HEK293 (cell line): ENCODE measurements at regions not wholly inside any gene's neighbourhood (a gene's known extent, or its start where the extent isn't known, plus 50 kb on each side); places are given as distances from the start of the nearest gene placed in this dataset.

Experiments
- CTCF ChIP-seq: fragments of 450-650 bp; formaldehyde crosslinking; IDR thresholded peaks from 2 replicates; pipeline ENCODE4 v1.5.1; 2016; ENCODE audit warnings: missing biosample characterization, missing genetic modification characterization
- ELK4 ChIP-seq: IDR thresholded peaks from 2 replicates; pipeline ENCODE4 v1.6.1; 2011; ENCODE audit warnings: mild to moderate bottlenecking, low read depth, low read length, borderline replicate concordance
- REPIN1 ChIP-seq: fragments of 450-650 bp; formaldehyde crosslinking; IDR thresholded peaks from 2 replicates; pipeline ENCODE4 v1.5.1; 2017; ENCODE audit warnings: missing biosample characterization, missing genetic modification characterization, low read depth
- ZNF121 ChIP-seq: fragments of 450-650 bp; formaldehyde crosslinking; IDR thresholded peaks from 2 replicates; pipeline ENCODE4 v1.5.1; 2016; ENCODE audit warnings: missing biosample characterization, missing genetic modification characterization
- ZSCAN4 ChIP-seq: fragments of 450-650 bp; formaldehyde crosslinking; IDR thresholded peaks from 2 replicates; pipeline ENCODE4 v1.5.1; 2017; ENCODE audit warnings: missing biosample characterization, missing genetic modification characterization

GRCh38 chr3:73812054-73812453 is 187.3 kb upstream of the PDZRN3 start:
- TF ChIP-seq ZSCAN4 (tag by site-specific recombination) (no peak), REPIN1 (tag by site-specific recombination) (no peak), CTCF (no peak), ZNF121 (tag by site-specific recombination) (no peak), ELK4 (no peak)
